Spleen (tissue), 11 donors: ENCODE measurements at regions not wholly inside any gene's neighbourhood (a gene's known extent, or its start where the extent isn't known, plus 50 kb on each side); places are given as distances from the start of the nearest gene placed in this dataset.
A peak's percentile ranks its signal among the peaks of the same experiment; 100 is the strongest.

Experiments
- DNase-seq: peaks from one replicate; pipeline ENCODE4 v3.0.0-alpha.2; 2020
- H3K27ac ChIP-seq, 8 donors: fragments of 200-600 bp; sonication (generic) in 7 of 8; 1 replicate in 4 of 8; 2 replicates in 4 of 8; pipeline versions ENCODE4 v1.5.0 to v1.8.0; 2016 to 2021; ENCODE audit warnings: inconsistent platforms in 4 of 8, mild to moderate bottlenecking in 4 of 8, moderate library complexity in 1 of 8
- H3K27me3 ChIP-seq, 7 donors: fragments of 200-600 bp; sonication (generic) in 6 of 7; replicated peaks in 1 of 7; 1 replicate in 4 of 7; 2 replicates in 3 of 7; pipeline versions ENCODE4 v1.5.0 to v1.8.0; 2016 to 2021; ENCODE audit warnings: inconsistent platforms in 3 of 7, mild to moderate bottlenecking in 1 of 7
- H3K36me3 ChIP-seq, 6 donors: fragments of 200-600 bp; sonication (generic) in 5 of 6; 1 replicate in 4 of 6; 2 replicates in 2 of 6; pipeline versions ENCODE4 v1.5.0 to v1.8.0; 2016 to 2021; ENCODE audit warnings: inconsistent platforms in 2 of 6
- H3K4me1 ChIP-seq, 6 donors: fragments of 200-600 bp; sonication (generic) in 5 of 6; 1 replicate in 3 of 6; 2 replicates in 3 of 6; pipeline versions ENCODE4 v1.5.0 to v1.8.0; 2016 to 2021; ENCODE audit warnings: inconsistent platforms in 3 of 6
- H3K4me3 ChIP-seq, 8 donors: fragments of 200-600 bp; sonication (generic) in 7 of 8; 1 replicate in 4 of 8; 2 replicates in 4 of 8; pipeline versions ENCODE4 v1.5.0 to v1.8.0; 2016 to 2021; ENCODE audit warnings: inconsistent platforms in 4 of 8, mild to moderate bottlenecking in 4 of 8, moderate library complexity in 2 of 8
- H3K9me3 ChIP-seq, 8 donors: fragments of 200-600 bp; sonication (generic) in 7 of 8; 1 replicate in 4 of 8; 2 replicates in 4 of 8; pipeline versions ENCODE4 v1.5.0 to v1.8.0; 2016 to 2021; ENCODE audit warnings: inconsistent platforms in 4 of 8
- POLR2A ChIP-seq, 3 donors: fragments of 450-650 bp; IDR thresholded peaks; one replicate each; pipeline ENCODE4 v1.5.1; 2017; ENCODE audit warnings: antibody characterized with exemption in 3 of 3, mild to moderate bottlenecking in 1 of 3
- POLR2AphosphoS5 ChIP-seq, 3 donors: sonication (generic); formaldehyde crosslinking; IDR thresholded peaks; one replicate each; pipeline ENCODE4 v1.5.1; 2017; ENCODE audit warnings: antibody characterized with exemption in 3 of 3
- WGBS, 5 donors: extraction: QIAGEN DNeasy Blood & Tissue Kit in 3 of 5; methylation state at CpG; one replicate each; pipeline versions ENCODE4 v1.1.5 to v1.1.7; 2013 to 2018; 5-methylcytosine and 5-hydroxymethylcytosine counted together
- intact Hi-C: fragments of 100-400 bp; cut with DNase I; formaldehyde crosslinking; loops from one replicate; pipeline ENCODE4 v1.15.0; 2023; ENCODE audit warnings: low total_unique reads
- TF ChIP-seq, protein P1 (sequence below), 11 experiments: fragments of 200-600 bp in 7 of 11; fragments of 450-650 bp in 4 of 11; sonication (generic) in 4 of 11; IDR thresholded peaks in 8 of 11; conservative IDR thresholded peaks in 3 of 11; 1 replicate in 7 of 11; 2 replicates in 4 of 11; pipeline versions ENCODE4 v1.4.0 to v1.8.0; 2016 to 2021; ENCODE audit warnings: antibody characterized with exemption in 11 of 11, inconsistent platforms in 4 of 11, mild to moderate bottlenecking in 1 of 11
- donor health status: healthy with polysubstance abuse.
- donor health status: DM: no; HTN: no; CAD: no; lungs with moderate emphysema.
- donor health status: DM: no; HTN: no; CAD: no.
- donor health status: Bipolar disorder and iron deficiency.
- donor health status: healthy.
- donor health status: DM: no; HTN: no; CAD: no.
- donor health status: DM: yes; HTN: yes; CAD: no.

DNA sequence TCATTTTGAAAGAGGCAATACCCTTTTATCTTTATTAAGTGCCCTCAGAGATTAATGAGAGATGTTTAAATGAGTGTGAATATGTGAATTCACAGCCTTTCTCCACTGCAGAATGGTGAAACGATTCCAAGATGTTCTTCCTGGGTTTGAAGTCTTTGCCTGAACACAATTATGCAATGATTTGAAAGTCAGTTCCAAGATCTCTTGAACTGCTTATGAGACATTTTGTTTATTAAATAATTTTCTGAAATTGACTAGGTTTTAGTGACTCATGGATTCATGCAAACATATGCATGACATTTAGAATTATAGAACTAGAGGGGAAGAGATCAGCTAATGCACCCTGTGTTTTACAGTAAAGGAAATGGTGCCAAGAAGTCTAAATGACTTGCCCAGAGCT lies 118.1 kb upstream of the SLC38A2 start:
- intact Hi-C loops: no loop called here
- TF ChIP-seq, protein P1, sequence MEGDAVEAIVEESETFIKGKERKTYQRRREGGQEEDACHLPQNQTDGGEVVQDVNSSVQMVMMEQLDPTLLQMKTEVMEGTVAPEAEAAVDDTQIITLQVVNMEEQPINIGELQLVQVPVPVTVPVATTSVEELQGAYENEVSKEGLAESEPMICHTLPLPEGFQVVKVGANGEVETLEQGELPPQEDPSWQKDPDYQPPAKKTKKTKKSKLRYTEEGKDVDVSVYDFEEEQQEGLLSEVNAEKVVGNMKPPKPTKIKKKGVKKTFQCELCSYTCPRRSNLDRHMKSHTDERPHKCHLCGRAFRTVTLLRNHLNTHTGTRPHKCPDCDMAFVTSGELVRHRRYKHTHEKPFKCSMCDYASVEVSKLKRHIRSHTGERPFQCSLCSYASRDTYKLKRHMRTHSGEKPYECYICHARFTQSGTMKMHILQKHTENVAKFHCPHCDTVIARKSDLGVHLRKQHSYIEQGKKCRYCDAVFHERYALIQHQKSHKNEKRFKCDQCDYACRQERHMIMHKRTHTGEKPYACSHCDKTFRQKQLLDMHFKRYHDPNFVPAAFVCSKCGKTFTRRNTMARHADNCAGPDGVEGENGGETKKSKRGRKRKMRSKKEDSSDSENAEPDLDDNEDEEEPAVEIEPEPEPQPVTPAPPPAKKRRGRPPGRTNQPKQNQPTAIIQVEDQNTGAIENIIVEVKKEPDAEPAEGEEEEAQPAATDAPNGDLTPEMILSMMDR (IDR thresholded peaks at IDR 0.05 in 8 of 11, conservative IDR thresholded peaks at IDR 0.05 in 3 of 11): no peak
- no peak for TF ChIP-seq POLR2A (IDR thresholded peaks at IDR 0.05)
- no peak for TF ChIP-seq POLR2AphosphoS5 (IDR thresholded peaks at IDR 0.05)
- DNase-seq: no peak
- Histone ChIP-seq H3K27me3 (no peaks in the 10 kb centered on the region), H3K36me3 (no peaks in the 10 kb centered on the region), H3K9me3 (no peaks in the 10 kb centered on the region), H3K4me3 (no peak overlapping the region), H3K4me1 (peaks cover 0 to 30% (median 18%) of the 10 kb centered on the region in 6 donors), H3K27ac (no peak overlapping the region)
- 42 to 75% (median 70%) methylated on average over 1 of the region's 1 CpG for WGBS, 5 donors

DNA sequence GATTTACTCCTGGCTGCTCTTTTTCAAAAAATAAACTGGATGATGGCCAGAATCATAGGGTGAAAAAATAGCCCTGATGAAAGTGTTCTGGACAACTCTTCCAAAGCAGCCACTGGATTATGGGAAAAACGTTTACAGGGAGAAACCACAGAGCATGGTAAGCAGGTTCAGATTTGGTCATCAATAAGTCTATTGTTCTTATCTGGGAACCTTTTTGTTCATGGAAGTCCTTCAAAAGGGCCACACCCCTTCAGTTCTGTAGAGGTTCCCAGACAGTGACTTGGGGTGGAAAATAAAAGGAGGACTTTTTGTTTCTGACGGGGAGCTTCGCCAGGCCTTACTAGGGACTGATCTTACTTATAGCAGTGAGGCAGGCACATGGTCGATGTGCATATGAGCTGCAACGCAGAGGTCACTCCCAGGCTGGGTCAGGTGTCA lies 117.4 kb upstream of the SLC38A2 start:
- Histone ChIP-seq H3K9me3 (no peaks in the 10 kb centered on the region), H3K4me3 (no peak overlapping the region), H3K27me3 (no peaks in the 10 kb centered on the region), H3K27ac (no peak overlapping the region), H3K4me1 (peaks cover 0 to 30% (median 18%) of the 10 kb centered on the region in 6 donors), H3K36me3 (no peaks in the 10 kb centered on the region)
- TF ChIP-seq POLR2AphosphoS5 (IDR thresholded peaks at IDR 0.05) (no peak), POLR2A (IDR thresholded peaks at IDR 0.05) (no peak)
- TF ChIP-seq, protein P1 (IDR thresholded peaks at IDR 0.05 in 8 of 11, conservative IDR thresholded peaks at IDR 0.05 in 3 of 11): no peak
- intact Hi-C loops: no loop called here
- WGBS, 5 donors: 77 to 88% (median 85%) methylated on average over 5 of the region's 5 CpGs
- no peak for DNase-seq

DNA sequence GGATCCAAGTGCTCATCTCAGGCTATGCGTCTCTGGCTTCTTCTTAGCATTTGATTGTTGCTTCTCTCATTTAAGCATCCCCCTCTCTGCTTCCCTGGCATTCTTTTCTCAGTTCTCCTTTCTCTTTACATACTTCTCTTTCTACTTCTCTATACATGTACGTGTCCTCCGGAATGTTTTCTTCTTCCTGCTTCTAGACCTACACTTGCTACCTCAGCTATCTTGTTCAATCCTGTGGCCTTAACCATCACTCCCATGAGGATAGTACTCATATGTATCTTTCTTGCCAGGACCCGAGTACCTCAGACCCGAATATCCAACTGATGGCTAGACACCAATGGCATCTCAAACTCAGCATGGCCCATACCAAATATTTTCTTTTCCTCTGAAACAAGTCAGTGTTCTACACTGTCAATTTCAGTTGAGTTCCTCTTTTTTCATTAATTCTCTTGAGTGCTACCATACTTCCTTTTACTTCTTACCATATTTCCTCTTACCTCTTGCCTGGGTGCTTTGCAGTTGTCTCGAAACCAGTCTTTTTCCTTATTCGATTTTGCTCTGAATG lies 115.1 kb upstream of the SLC38A2 start:
- intact Hi-C loops: no loop called here
- TF ChIP-seq, protein P1 (IDR thresholded peaks at IDR 0.05 in 8 of 11, conservative IDR thresholded peaks at IDR 0.05 in 3 of 11): no peak
- no peak for TF ChIP-seq POLR2A (IDR thresholded peaks at IDR 0.05)
- TF ChIP-seq POLR2AphosphoS5 (IDR thresholded peaks at IDR 0.05): no peak
- peaks cover 0 to 41% (median 24%) of the 10 kb centered on the region in 6 donors for H3K4me1 ChIP-seq
- peak overlapping the region in 1 of 8 donors; percentile 47 for H3K4me3 ChIP-seq
- DNase-seq: no peak
- no peaks in the 10 kb centered on the region for H3K9me3 ChIP-seq
- peak overlapping the region in 7 of 8 donors; percentile 67 to 85 (median 76) for H3K27ac ChIP-seq
- no peaks in the 10 kb centered on the region for H3K36me3 ChIP-seq
- no peaks in the 10 kb centered on the region for H3K27me3 ChIP-seq
- WGBS, 5 donors: 43 to 58% (median 50%) methylated on average over 7 of the region's 7 CpGs

DNA sequence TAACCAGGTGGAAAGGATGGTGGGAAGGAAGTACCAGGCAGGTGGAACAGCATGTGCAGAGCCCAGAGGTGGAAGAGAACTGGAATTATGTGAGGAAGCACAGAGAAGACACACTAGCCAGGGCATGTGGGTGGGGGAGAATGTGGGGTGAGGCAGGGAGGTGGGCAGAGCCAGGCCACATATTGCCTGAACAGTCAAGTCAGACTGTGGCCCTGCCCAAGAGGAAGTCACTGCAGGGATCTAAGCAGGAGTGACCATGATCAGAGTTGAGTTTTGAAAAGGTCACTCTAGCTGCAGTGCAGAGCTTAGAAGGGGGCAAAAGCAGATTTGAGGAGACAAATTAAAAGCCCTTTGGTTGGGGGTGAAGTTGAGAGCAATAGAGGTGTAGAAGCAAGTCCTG lies 114.0 kb upstream of the SLC38A2 start:
- H3K27ac ChIP-seq: peak overlapping the region in 6 of 8 donors; percentile 68 to 85 (median 77)
- no peaks in the 10 kb centered on the region for H3K9me3 ChIP-seq
- H3K4me3 ChIP-seq: no peak overlapping the region
- H3K4me1 ChIP-seq: peaks cover 0 to 41% (median 24%) of the 10 kb centered on the region in 6 donors
- no peaks in the 10 kb centered on the region for H3K36me3 ChIP-seq
- H3K27me3 ChIP-seq: no peaks in the 10 kb centered on the region
- DNase-seq: no peak
- intact Hi-C loops: no loop called here
- TF ChIP-seq POLR2AphosphoS5 (IDR thresholded peaks at IDR 0.05) (no peak), POLR2A (IDR thresholded peaks at IDR 0.05) (no peak)
- TF ChIP-seq, protein P1 (IDR thresholded peaks at IDR 0.05 in 8 of 11, conservative IDR thresholded peaks at IDR 0.05 in 3 of 11): no peak
